GM20000 (cell line): ENCODE measurements at regions not wholly inside any gene's neighbourhood (a gene's known extent, or its start where the extent isn't known, plus 50 kb on each side); places are given as distances from the start of the nearest gene placed in this dataset.

Source experiments
- DNase-seq: peaks from one replicate; pipeline ENCODE4 v3.0.0; 2012; ENCODE audit warnings: low spot score
- TF ChIP-seq, protein P1 (sequence below): IDR thresholded peaks from 2 replicates; pipeline ENCODE4 v1.5.1; 2012; ENCODE audit warnings: mild to moderate bottlenecking, control low read depth; ENCODE audit errors: extremely low read depth, missing control alignments

DNA sequence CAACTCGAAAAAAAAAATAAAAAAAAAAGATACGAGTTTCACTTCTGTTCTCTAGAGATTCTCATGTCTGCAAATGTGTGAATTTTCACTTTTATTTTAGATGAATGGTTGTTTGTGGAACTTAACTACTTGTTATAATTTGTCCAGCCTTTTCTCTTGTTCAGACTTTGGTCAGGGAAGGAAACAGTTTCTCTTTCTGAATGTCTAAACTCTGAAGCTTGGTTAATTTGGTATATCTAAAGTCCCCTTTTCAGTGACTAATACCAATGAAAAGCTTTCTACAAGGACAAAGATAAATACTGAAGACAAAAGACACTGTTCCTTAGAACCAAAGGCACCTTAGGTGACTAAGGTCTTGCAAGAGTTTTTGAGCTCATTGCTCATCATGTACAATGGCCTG, 144.4 kb upstream of the PIEZO2 start:
- TF ChIP-seq, protein P1, sequence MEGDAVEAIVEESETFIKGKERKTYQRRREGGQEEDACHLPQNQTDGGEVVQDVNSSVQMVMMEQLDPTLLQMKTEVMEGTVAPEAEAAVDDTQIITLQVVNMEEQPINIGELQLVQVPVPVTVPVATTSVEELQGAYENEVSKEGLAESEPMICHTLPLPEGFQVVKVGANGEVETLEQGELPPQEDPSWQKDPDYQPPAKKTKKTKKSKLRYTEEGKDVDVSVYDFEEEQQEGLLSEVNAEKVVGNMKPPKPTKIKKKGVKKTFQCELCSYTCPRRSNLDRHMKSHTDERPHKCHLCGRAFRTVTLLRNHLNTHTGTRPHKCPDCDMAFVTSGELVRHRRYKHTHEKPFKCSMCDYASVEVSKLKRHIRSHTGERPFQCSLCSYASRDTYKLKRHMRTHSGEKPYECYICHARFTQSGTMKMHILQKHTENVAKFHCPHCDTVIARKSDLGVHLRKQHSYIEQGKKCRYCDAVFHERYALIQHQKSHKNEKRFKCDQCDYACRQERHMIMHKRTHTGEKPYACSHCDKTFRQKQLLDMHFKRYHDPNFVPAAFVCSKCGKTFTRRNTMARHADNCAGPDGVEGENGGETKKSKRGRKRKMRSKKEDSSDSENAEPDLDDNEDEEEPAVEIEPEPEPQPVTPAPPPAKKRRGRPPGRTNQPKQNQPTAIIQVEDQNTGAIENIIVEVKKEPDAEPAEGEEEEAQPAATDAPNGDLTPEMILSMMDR = no peak
- DNase-seq = no peak

DNA sequence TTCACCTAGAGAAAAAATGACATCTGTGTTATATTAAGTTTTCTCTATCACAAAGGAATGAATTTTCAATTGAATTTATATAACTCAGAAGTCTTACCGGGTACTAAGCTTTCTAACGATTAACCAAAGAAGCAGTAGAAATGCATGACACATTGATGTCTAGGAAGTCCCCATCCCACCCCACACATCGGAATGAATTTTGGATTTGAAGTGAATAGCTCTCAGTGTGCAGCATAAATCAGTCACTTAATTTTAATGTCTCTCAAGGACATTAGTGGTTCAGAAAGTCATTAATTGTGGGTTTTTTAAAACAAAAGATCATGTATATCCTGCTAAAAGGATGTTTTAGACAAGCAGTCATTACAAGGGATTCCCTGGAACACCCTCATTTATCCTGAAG, 141.4 kb upstream of the PIEZO2 start:
- no peak for DNase-seq
- TF ChIP-seq, protein P1 = no peak

DNA sequence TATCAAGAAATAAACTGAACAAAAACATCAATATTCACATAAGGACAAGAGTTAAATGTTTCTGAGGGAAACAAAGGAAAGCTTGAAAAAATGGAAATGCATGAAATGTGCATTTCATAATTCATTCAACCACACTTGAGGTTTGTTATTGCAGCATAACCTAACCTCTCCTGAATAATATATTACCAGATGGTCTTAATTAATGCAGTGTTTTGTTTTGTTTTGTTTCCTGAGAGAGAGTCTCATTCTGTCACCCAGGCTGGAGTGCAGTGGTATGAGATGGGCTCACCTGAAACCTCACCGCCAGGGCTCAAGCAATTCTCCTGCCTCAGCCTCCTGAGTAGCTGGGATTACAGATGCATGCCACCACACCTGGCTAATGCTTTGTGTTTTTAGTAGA, 139.9 kb upstream of the PIEZO2 start:
- TF ChIP-seq, protein P1 = no peak
- no peak for DNase-seq

DNA sequence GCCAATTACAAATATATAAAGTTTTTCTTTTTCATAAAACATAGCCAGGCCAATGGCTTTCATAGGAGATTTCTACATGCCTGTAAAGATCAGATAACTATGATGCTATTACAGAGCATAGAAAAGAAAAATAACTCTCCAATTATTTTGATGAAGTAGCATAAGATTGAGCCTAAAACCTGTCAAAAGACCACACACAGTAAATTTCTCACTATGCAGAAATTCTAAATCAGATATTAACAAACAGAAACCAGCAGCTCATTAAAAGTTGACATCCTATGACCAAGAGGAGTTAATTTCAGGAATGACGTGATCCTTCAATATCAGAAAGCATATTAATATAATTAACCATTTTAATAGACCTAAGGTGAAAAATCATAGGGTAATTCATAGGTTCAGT, 139.0 kb upstream of the PIEZO2 start:
- TF ChIP-seq, protein P1 = no peak
- no peak for DNase-seq

DNA sequence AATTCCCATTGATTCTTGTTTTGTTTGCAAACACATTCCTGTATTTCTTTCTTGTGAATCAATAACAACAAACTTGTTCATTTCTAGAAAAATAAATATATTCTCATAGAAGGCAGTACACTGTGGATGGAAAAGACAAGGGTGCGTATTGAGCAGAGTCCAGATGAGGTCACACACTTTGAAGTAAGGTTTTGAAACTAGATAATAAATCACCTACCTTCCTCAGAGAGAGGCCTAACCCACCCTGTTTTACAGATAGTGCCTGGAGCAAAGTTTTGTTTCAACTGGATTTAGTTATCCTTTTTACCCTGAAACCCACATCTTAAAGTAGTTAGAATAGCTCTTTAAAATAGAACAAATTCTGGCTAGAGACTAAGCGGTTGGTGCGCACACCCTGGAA, 137.1 kb upstream of the PIEZO2 start:
- DNase-seq = no peak
- TF ChIP-seq, protein P1 = no peak

DNA sequence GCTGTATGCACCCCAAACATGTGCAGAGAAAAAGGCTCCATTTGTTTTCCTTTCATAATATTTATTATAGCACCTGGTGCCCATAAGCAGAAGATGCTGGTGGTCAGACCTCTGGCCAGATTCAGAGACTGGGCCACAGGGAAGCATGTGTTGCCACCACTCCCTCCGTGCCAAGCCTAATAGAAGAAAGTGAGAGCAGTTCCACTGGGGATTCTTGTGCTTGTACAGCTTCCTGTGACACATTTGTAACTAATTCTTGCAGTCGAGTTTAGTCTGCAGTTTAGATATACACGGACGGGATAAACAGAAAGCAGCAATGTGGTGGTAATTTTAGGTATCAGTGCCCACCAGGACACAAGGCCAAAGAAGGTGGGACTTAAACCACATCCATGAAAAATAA, 135.4 kb upstream of the PIEZO2 start:
- TF ChIP-seq, protein P1 = no peak
- no peak for DNase-seq

DNA sequence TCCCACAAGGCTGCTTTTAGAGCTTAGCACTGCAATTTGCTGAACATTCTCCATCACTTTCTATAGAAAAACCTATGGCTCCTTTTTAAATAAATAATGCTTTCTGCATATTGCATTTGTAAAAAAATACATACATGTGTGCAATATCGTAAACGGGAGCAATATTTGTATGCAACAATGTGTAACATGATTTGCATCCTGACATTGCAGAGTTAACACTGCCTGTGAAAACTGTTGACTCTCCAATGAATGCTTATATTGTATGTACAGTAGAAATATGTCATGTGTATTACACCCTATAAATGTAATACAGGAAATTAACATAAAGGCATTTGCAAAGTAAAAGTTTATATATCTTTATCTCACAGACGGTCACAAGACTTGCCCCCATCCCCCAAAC, 135.0 kb upstream of the PIEZO2 start:
- TF ChIP-seq, protein P1 = no peak
- DNase-seq = no peak
